Activated naive CD4-positive, alpha-beta T cell treated with anti-CD3 and anti-CD28 coated beads, Interleukin-2, amount 50 U/mL, for 72 hours (primary cell): ENCODE measurements at regions not wholly inside any gene's neighbourhood (a gene's known extent, or its start where the extent isn't known, plus 50 kb on each side); places are given as distances from the start of the nearest gene placed in this dataset.
"Not testable (repeated sequence)": the region's sequence is repeated elsewhere in the genome, so short reads cannot be mapped to it uniquely, and the experiment has no call there.

Source experiments
- ATAC-seq, 2 donors: fragments of 150-1000 bp; cut with Tn5 transposase; 2 replicates each; pipeline ENCODE4 v1.10.0; 2021; ENCODE audit warnings: mild to moderate bottlenecking in 2 of 2, moderate library complexity in 2 of 2
- DNase-seq, 2 donors: peaks; one replicate each; pipeline ENCODE4 v3.0.0; 2021 to 2022; ENCODE audit warnings: low spot score in 2 of 2
- H3K27ac Mint-ChIP-seq, 2 donors: one replicate each; pipeline ENCODE4 v1.8.0; 2022; ENCODE audit warnings: mild to moderate bottlenecking in 2 of 2, mixed read lengths in 2 of 2
- H3K36me3 Mint-ChIP-seq, 2 donors: one replicate each; pipeline ENCODE4 v1.8.0; 2022; ENCODE audit warnings: mixed read lengths in 2 of 2
- H3K9me3 Mint-ChIP-seq, 2 donors: one replicate each; pipeline ENCODE4 v1.8.0; 2022; ENCODE audit warnings: mixed read lengths in 2 of 2

DNA sequence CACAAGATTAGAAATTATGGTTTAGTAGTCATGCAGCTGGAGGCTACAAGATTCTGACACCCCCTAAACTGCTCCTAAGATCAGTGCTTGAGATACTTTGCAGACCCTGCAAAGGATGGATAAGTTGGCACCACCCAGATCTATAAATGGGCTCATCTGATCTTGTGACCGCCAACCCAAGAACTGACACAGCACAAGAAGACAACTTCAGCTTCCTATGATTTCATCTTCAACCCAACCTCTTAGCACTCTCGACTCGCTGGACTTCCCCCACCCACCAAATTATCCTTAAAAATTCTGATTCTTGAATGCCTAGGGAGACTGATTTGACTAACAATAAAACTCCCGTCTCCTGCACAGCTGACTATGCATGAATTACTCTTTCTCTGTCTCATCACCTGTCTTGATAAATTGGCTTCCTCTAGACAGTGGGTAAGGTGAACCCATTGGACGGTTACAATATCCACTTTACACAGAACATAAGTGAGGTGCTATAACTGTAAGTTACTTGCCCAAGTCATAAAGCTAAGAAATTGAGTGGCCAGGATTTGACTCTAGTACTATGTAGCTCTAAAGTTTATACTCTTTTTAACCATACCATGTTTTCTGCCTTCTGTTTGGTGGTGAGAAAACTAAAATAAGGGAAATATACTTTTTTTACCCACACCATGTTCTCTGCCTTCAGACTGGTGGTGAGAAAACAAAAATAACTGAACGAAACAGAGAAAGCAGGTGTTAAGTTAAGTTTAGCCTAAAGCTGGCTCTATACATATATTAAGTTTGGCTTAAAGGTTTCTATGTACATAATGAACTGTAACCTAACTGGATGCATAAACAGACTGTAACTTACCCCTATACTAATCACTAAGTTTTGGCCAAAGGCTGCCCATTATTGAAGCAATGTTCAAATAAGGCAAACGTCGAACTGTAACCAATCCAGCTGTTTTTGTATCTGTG, 962.3 kb upstream of the NXPH2 start:
- no peak overlapping the region for H3K27ac Mint-ChIP-seq
- H3K36me3 Mint-ChIP-seq = no peaks in the 10 kb centered on the region
- no peak for DNase-seq
- no peak for ATAC-seq
- peaks cover 17 to 22% of the 10 kb centered on the region in 2 donors for H3K9me3 Mint-ChIP-seq

DNA sequence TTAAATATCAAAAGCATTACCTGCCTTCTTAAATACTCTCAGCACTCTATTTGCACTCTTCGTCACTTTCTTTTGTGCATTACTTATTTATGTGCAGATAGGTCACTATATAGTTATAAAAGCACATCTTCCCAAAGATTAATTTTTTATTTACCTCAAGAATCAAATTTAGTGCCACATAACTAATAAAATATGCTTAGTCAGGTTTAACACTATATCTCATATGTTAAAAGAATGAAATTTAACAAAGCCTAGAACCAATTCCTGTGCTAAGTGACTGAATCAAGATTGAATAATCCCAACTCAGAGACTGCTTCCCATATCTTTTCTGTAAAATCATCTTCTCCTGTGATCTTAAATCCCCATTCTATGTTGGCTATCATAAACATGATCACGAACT, 957.5 kb upstream of the NXPH2 start:
- no peak for ATAC-seq
- Mint-ChIP-seq H3K9me3 (peaks cover 6 to 7% of the 10 kb centered on the region in 2 donors), H3K36me3 (no peaks in the 10 kb centered on the region), H3K27ac (no peak overlapping the region)
- no peak for DNase-seq

- DNase-seq (no peak), ATAC-seq (no peak)
- Mint-ChIP-seq H3K27ac (no peak overlapping the region), H3K9me3 (peaks cover 0 to 4% of the 10 kb centered on the region in 2 donors), H3K36me3 (no peaks in the 10 kb centered on the region)
These were observed 950.0 kb upstream of the NXPH2 start for GRCh38 chr2:139730197-139730596.

GRCh38 chr2:139721411-139721995, 941.3 kb upstream of the NXPH2 start:
- DNase-seq = no peak
- Mint-ChIP-seq H3K9me3 (peaks cover 17 to 33% of the 10 kb centered on the region in 2 donors), H3K36me3 (peaks cover 0 to 14% of the 10 kb centered on the region in 2 donors), H3K27ac (no peak overlapping the region)
- ATAC-seq = no peak

GRCh38 chr2:139720056-139720455, 939.9 kb upstream of the NXPH2 start:
- ATAC-seq (no peak), DNase-seq (no peak)
- Mint-ChIP-seq H3K36me3 (peaks cover 0 to 14% of the 10 kb centered on the region in 2 donors), H3K9me3 (peaks cover 19 to 39% of the 10 kb centered on the region in 2 donors), H3K27ac (no peak overlapping the region)

DNA sequence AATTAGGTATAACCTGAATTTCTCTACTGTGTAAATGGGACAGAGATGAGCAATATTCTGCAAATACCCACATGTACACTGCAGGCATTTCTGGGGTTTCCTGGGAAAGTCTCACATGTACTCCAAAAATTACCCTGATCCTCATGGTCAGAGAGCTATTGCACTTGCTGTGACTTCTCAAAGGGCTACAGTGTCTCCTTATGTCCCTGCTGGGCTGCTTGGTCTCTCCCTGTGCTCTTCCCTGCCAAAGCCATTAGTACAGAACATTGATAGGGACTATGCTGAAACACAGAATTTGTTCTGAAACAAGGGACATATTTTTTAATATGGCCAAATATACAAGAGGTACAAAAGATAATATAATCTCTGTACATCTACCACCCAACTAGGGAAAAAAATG, 924.4 kb upstream of the NXPH2 start:
- H3K27ac Mint-ChIP-seq = no peak overlapping the region
- ATAC-seq (no peak), DNase-seq (no peak)
- H3K9me3 Mint-ChIP-seq = peaks cover 13 to 20% of the 10 kb centered on the region in 2 donors
- H3K36me3 Mint-ChIP-seq = no peaks in the 10 kb centered on the region

GRCh38 chr2:139694327-139694726, 914.1 kb upstream of the NXPH2 start:
- H3K27ac Mint-ChIP-seq = no peak overlapping the region
- H3K36me3 Mint-ChIP-seq = no peaks in the 10 kb centered on the region
- DNase-seq (no peak), ATAC-seq (no peak)
- H3K9me3 Mint-ChIP-seq = peaks cover 8 to 10% of the 10 kb centered on the region in 2 donors

DNA sequence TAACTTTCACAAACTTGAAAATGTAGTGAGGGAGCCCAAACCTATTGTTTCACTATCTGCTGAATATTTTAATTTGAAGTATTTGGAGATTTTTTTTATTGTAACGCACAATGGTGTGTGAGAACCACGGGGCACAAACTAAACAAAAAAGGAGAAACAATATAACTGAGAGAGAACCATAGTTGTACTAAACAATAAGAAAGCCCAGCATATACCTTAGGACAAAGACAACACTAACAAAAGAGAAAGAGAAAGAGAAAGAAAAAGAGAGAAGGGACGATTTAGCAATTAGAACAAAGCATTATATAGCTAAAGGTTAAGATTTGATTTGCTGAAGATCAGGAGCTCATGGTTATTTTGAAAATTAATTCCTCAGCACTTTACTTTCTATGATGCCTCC, 906.0 kb upstream of the NXPH2 start:
- Mint-ChIP-seq H3K27ac (no peak overlapping the region), H3K36me3 (no peaks in the 10 kb centered on the region), H3K9me3 (peaks cover 18 to 25% of the 10 kb centered on the region in 2 donors)
- ATAC-seq (no peak), DNase-seq (no peak)

DNA sequence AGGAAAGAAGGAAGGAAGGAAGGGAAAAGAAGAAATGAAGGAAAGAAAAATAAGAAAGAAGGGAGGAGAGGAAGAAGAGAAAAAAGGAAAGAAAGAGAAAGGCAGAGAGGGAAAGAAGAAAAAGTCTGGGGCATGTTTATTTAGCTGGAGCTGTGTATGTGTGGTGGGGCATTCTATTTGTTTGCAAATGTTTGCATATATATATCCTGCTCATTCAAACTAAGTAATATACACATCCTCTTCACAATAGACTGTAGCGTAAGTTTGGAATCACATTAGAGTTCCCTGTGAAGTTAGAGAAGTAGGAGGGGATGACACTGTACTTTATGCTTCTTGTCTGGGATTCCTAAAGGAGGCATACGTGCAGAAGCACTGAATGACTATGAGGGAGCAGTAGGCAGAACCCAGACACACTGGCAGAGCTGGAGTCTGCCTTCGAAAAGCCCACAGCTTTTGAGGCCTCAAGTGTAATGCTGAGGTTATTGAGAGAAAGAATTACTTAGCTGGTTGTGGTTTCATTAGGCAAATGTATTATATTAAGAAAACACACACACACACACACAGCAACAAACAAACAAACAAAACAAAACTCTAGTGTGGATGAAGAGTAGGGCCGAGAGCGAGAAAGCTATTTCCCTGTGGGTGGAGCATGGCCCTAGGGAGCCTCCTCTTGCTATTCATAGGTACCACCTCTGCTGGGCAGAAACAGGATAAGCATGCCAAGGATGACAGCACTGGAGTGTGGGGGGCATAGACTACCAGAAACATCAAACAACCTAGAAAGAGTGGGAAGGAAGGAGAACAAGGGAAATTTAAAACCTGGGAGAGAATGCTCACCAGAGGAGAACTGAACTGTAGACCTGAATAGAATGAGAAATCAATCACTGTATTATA, 905.1 kb upstream of the NXPH2 start:
- peaks cover 22 to 26% of the 10 kb centered on the region in 2 donors for H3K9me3 Mint-ChIP-seq
- no peaks in the 10 kb centered on the region for H3K36me3 Mint-ChIP-seq
- H3K27ac Mint-ChIP-seq = no peak overlapping the region
- ATAC-seq = no peak
- no peak for DNase-seq

- ATAC-seq (no peak), DNase-seq (no peak)
- Mint-ChIP-seq H3K27ac (no peak overlapping the region), H3K9me3 (peaks cover 27 to 32% of the 10 kb centered on the region in 2 donors), H3K36me3 (peaks cover 0 to 4% of the 10 kb centered on the region in 2 donors)
These were observed 904.2 kb upstream of the NXPH2 start for GRCh38 chr2:139684286-139684860.

GRCh38 chr2:139674577-139674976, 894.4 kb upstream of the NXPH2 start:
- Mint-ChIP-seq H3K27ac (no peak overlapping the region), H3K36me3 (no peaks in the 10 kb centered on the region), H3K9me3 (peaks cover 12 to 14% of the 10 kb centered on the region in 2 donors)
- DNase-seq = no peak
- no peak for ATAC-seq

- not testable (repeated sequence) for H3K36me3 Mint-ChIP-seq, H3K27ac Mint-ChIP-seq, ATAC-seq, DNase-seq
- peaks cover 11 to 14% of the 10 kb centered on the region in 2 donors for H3K9me3 Mint-ChIP-seq
These were observed 893.3 kb upstream of the NXPH2 start for GRCh38 chr2:139673447-139673846.

GRCh38 chr2:139669675-139670074, 889.5 kb upstream of the NXPH2 start:
- Mint-ChIP-seq H3K9me3 (peaks cover 17 to 23% of the 10 kb centered on the region in 2 donors), H3K36me3 (peaks cover 0 to 8% of the 10 kb centered on the region in 2 donors), H3K27ac (no peak overlapping the region)
- DNase-seq = no peak
- ATAC-seq = no peak

DNA sequence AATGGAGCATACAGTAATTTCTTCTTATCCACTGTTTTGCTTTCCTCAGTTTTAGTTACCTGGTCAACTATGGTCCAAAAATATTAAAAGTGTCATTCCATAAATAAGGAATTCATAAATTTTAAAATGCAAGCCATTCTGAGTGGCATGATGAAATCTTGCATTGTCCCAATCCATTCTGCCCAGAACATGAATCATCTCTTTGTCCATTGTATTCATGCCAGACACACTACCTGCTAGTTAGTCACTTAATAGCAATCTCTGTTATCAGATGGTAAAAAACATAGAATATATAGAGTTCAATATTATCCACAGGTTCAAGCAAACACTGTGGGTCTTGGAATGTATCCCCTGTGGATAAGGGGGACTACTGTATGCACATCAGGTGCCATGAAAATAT, 872.2 kb upstream of the NXPH2 start:
- no peak for ATAC-seq
- Mint-ChIP-seq H3K36me3 (peaks cover 0 to 10% of the 10 kb centered on the region in 2 donors), H3K27ac (no peak overlapping the region), H3K9me3 (peaks cover 23% of the 10 kb centered on the region in 2 donors)
- no peak for DNase-seq

DNA sequence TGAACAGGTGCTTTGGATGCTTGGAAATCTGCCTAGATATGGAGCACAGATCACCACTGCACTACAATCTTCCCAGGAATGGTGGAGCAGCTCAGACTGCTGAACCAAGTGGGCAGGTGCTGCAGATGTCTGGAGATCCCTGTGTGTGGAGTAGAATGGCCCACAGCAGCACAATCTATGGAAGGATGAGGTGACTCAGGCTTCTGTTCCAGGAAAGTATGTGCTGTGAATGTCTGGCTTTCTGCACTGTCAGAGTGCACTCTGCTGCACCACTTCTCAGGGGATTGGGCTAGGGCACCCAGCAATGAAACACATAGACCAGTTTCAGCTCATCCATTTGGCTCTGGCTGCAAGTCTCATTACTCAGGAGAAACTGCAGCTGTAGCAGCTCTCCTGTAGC, 865.4 kb upstream of the NXPH2 start:
- DNase-seq (no peak), ATAC-seq (no peak)
- Mint-ChIP-seq H3K36me3 (peaks cover 6 to 10% of the 10 kb centered on the region in 2 donors), H3K27ac (no peak overlapping the region), H3K9me3 (peaks cover 34 to 49% of the 10 kb centered on the region in 2 donors)

DNA sequence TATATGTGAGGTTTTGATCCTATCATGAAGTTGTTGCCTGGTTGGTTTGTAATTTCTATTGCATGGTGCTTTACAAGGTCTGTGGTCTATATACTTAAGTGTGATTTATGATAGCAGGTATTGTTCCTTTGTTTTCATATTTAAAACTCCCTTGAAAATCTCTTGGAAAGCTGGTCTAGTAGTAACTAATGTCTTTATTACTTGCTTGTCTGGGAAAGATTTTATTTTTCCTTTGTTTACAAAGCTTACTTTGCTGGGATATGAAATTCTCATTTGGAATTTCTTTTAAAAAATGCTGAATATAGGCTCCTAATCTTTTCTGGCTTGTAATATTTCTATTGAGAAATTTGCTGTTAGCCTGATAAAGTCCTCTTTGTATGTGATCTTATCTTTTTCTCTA, 862.9 kb upstream of the NXPH2 start:
- Mint-ChIP-seq H3K27ac (no peak overlapping the region), H3K9me3 (peaks cover 23 to 39% of the 10 kb centered on the region in 2 donors), H3K36me3 (peaks cover 5 to 6% of the 10 kb centered on the region in 2 donors)
- no peak for DNase-seq
- no peak for ATAC-seq
